H1 (cell line): ENCODE measurements at regions not wholly inside any gene's neighbourhood (a gene's known extent, or its start where the extent isn't known, plus 50 kb on each side); places are given as distances from the start of the nearest gene placed in this dataset.

Experiments used
- FOSL1 ChIP-seq: IDR thresholded peaks from 2 replicates; pipeline ENCODE4 v1.6.1; 2011; ENCODE audit warnings: mild to moderate bottlenecking, low read depth, low read length, moderate library complexity; ENCODE audit not compliant: insufficient read depth

GRCh38 chr18:43396266-43396665, 119.0 kb upstream of the SYT4 start (continued):
- TF ChIP-seq FOSL1 = no peak
